LNCAP (cell line): ENCODE measurements at regions not wholly inside any gene's neighbourhood (a gene's known extent, or its start where the extent isn't known, plus 50 kb on each side); places are given as distances from the start of the nearest gene placed in this dataset.

Experiments used
- TF ChIP-seq, protein P1 (sequence below): fragments of 450-650 bp; IDR thresholded peaks from 2 replicates; pipeline ENCODE4 v1.5.1; 2017; ENCODE audit warnings: mild to moderate bottlenecking

- TF ChIP-seq, protein P1, sequence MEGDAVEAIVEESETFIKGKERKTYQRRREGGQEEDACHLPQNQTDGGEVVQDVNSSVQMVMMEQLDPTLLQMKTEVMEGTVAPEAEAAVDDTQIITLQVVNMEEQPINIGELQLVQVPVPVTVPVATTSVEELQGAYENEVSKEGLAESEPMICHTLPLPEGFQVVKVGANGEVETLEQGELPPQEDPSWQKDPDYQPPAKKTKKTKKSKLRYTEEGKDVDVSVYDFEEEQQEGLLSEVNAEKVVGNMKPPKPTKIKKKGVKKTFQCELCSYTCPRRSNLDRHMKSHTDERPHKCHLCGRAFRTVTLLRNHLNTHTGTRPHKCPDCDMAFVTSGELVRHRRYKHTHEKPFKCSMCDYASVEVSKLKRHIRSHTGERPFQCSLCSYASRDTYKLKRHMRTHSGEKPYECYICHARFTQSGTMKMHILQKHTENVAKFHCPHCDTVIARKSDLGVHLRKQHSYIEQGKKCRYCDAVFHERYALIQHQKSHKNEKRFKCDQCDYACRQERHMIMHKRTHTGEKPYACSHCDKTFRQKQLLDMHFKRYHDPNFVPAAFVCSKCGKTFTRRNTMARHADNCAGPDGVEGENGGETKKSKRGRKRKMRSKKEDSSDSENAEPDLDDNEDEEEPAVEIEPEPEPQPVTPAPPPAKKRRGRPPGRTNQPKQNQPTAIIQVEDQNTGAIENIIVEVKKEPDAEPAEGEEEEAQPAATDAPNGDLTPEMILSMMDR: no peak
Observed at GRCh38 chr4:4671774-4672349, 130.0 kb upstream of the STX18 start.

DNA sequence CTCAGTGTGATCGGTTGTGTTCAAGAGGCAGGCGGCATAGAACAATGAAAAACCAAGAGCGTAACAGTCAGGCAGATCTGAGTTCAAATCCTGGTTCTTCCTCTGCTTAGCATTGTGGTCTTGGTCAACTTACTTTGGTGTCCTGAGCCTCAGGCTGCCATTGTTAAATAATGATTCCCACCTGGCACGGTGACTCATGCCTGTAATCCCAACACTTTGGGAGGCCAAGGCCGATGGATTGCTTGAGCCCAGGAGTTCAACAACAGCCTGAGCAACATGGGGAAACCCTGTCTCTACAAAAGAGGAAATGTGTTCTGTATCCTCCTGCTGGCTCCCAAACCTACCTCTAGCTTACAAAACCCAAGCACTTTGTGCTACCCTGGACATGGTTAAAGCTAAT lies 129.0 kb upstream of the STX18 start:
- TF ChIP-seq, protein P1: no peak

GRCh38 chr4:4668355-4669210 lies 126.7 kb upstream of the STX18 start:
- TF ChIP-seq, protein P1: no peak

DNA sequence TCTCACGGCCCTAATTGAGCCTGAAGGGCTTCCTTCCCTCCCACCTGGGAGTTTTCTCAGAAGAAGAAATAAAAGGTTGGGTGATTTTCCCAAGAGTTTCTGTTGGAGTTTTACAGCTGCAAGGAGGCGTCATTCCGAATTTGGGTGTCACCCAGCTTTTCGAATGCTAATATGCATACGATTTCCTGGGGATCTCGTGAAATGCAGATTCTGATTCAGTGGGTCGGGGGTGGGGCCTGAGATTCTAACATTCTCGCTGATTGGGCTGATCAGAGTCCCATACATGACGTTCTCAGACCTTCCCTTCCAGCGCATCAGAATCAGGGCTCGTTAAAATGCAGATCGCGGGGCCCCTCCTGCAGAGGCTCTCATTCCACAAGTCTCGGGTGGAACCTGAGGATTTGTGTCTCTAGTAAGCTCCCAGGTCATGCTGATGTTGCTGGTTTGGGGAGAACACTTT lies 125.8 kb upstream of the STX18 start:
- TF ChIP-seq, protein P1: no peak

DNA sequence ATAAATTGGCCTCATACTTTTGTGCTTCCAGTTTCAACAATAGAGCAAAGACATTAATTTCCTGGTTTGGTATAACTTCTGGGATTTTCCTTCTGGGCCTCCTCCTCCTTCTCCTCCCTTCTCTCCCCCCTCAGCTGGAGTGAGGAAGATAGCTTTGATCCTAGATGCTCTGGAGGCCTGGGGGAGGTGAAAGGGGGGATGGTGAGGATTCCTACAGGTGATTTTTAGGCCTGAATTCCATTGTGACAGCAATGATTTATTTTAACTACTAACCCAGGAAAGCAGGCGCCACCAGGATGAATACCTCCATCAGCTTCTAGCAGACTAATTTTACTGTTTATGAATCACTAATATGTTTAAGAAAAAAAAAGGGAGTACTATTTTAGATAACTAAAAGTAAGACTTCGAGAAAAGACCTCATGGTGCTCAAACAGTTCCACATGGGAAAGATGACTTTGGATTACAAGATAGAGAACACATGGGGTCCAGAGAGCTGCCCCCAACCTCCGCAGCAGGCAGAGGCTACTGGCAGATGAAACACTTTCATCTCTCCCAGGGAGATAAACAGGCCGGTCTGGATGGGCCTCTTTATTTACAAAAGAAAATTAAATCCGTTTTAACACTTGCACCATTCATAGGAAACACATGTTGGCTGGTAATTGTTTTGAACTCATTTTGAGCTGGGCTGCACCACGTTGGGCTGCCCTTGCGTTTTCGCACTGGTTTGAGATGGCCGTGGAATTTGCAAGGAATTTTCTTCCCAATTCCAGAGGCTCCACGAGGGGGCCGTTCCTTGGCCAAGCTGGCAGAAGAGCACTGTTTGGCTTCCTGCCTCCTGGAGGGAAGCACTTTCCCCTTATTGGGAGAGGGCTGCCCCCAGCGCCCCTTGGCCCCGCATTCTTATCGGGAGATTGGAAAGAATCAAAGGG lies 125.1 kb upstream of the STX18 start:
- TF ChIP-seq, protein P1: no peak

- TF ChIP-seq, protein P1: no peak
Observed at GRCh38 chr4:4666187-4666586, 124.3 kb upstream of the STX18 start.

- TF ChIP-seq, protein P1: no peak
Observed at GRCh38 chr4:4664234-4664633, 122.4 kb upstream of the STX18 start.
